ENCODE measurements at regions not wholly inside any gene's neighbourhood (a gene's known extent, or its start where the extent isn't known, plus 50 kb on each side); places are given as distances from the start of the nearest gene placed in this dataset.
"Not testable (repeated sequence)": the region's sequence is repeated elsewhere in the genome, so short reads cannot be mapped to it uniquely, and the experiment has no call there.

DNA sequence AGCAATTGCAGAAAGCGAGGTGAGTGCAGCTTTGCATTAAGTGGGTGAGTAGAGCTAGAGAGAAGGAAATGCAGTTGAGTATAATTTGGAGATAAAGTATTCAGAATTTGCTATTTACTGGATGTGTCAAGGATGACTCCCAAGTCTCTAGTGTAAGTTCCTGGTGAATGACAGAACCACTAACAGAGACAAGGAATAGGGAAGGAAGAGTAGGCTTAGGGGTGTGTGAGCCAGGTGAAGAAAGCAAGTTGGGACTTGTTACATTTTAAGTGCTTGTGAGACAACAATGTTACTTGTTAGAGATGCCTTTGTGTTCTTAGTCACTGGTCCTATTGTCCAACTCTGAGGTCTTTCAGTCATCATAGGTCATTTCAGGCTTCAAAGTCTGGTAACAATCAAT is 70.8 kb downstream of the TBC1D26 start:
- DNase-seq (ENCODE audit: low read depth), result not testable (repeated sequence)

DNA sequence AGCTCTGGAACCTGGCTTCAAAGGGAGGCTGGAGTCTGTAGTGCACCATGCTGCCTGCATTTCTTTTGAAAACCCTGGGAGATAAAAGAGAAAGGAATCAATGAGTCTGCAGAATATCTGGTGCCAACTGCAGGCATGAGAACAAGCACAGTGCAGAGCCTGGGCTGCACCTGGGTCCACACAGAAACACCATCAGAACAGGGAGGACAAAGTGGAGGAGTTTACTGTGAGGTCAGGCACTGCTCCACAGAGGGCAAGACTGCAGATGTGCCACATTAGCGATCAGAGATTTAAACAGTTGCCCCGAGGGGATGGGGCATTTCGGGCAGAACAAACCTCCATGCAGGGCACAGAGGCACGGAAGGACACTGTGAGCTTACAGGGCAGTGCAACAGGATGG is 74.7 kb downstream of the TBC1D26 start:
- DNase-seq (ENCODE audit: low read depth), result not testable (repeated sequence)

DNA sequence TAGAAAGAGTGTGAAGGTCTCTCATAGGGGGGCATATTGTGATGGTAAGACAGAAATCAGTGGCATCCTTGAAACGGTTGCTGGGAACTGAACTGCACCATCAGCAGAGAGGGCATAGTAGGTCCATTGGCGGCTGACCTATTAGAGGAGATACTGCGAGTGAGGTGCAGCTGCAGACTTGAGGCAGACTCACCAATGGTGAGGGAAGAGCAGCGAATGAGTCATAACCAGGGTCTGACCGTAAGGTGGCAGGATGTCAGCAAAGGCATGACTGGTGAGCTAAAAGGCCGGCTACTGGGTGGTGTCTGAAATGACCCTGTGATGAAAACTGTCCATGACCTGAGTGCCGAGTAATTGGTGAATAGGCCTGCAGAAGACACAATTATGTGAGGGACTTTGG is 81.3 kb downstream of the TBC1D26 start:
- DNase-seq (ENCODE audit: low read depth), result not testable (repeated sequence)

DNA sequence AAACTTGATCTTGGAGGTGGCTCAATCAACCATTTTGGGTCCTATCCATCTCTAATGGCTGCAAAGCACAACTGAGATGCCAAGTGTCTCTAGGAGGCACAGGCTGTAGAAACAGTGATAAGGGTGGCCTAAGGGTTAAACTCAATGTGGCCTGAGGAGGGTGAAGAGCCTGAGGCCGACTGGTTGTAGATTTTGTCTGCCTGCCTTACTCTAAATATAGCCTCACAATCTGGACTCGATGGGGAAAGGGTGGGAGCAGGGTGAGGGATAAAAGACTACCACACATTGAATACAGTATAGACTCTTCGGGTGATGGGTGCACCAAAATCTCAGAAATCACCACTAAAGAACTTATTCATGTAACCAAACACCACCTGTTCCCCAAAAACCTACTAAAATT is 81.9 kb downstream of the TBC1D26 start:
- not testable (repeated sequence) for DNase-seq (ENCODE audit: low read depth)

DNA sequence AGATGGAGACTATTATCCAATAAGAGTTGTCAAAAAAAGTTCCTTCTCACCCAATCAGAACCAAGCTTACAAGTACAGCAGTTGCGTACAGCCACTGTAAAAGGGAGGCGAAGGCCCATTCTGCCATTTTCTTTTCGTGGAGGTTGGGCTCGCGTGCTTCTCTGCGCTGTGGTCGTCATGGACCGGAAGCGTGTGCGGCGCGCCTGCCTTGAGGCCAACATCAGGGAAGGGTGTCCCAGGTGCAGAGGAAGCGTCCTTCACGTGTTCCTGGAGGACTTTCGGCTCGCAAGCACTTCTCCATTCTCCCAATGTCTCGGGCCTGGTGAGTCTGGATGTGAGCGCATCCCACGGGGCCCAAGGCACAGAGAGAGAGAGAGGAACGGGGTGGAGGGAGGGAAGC is 85.8 kb downstream of the TBC1D26 start:
- not testable (repeated sequence) for DNase-seq (ENCODE audit: low read depth)

DNA sequence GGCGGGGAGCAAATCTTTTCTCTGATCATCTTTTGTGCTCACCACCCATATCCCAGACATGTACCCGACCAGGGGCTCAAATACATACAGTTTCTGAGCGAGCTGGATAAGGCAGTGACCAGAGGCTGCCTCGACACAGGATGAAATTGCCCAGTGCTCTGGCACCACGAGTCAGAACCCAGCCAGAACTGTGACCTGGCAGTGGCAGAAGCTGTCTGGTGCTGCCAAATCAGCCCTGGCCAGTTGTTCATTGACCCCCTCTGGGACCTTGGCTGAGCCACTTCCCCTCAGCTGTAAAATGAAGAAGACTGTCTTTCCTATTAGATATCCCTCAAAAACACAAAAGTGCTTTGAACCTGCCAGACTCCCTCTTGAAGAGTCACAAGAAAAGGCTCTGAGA is 90.2 kb downstream of the TBC1D26 start:
- not testable (repeated sequence) for DNase-seq (ENCODE audit: low read depth)

DNA sequence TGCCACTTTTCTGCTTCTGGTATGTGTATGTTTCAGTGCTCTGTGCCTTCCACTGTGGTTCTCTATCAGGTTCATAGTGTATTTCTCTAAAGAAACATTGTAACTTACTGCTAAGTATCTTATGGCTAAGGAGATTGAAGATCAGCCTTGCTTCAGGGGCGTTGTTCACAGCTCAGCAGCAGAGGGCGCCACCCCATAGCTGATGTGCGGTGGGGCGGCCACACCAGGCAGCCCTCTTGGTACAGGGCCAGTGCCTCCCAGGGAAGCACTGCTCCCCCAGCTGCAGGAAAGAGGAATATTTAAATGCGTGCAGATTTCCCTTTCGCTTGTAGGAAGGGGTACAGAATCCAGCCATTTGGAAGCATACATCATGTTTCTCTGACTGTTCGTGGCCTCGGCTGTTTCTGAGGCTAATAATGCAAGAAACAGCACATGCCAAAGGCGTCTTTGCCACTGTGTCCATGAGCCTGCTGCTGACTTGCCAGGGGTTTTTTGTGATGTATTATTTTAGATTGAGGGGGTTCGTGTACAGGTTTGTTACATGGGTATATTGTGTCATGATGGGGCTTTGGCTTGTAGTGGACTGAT is 96.7 kb downstream of the TBC1D26 start:
- peak; percentile 67 for DNase-seq (ENCODE audit: low read depth)

DNA sequence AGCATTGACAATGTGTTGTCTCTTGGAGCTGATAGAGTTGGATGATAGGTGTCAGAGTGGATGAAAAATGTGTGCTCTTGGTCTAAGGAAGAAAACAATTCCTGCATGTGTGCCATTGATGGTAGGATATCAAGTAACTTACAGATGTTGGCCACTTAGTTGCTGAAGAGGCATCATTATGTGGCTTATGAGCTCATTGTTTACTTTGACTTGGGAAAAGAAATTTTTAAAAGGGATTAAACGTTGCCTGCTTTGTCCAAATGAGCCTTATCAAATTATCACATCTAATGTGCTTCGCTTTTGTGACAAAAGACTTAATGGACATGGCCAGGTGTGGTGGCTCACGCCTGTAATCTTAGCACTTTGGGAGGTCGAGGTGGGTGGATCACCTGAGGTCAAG is 98.1 kb downstream of the TBC1D26 start:
- not testable (repeated sequence) for DNase-seq (ENCODE audit: low read depth)

DNA sequence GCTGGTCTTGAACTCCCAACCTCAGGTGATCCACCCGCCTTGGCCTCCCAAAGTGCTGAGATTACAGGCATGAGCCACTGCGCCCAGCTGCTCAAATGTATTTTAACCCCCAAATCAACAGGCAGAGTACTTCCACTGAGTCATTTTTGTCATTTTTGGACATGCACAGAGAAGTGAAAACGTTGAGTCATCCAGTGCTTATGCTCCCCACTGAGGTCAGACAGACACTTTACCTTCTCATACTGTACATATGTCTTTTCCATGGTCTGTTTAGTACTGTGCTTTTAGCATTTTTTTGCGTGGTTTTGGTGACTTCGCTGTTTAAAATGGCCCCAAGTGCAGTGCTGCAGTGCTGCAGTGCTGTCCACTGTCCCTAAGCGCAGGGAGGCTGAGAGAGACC is 99.1 kb downstream of the TBC1D26 start:
- DNase-seq (ENCODE audit: low read depth), result peak; percentile 21

DNA sequence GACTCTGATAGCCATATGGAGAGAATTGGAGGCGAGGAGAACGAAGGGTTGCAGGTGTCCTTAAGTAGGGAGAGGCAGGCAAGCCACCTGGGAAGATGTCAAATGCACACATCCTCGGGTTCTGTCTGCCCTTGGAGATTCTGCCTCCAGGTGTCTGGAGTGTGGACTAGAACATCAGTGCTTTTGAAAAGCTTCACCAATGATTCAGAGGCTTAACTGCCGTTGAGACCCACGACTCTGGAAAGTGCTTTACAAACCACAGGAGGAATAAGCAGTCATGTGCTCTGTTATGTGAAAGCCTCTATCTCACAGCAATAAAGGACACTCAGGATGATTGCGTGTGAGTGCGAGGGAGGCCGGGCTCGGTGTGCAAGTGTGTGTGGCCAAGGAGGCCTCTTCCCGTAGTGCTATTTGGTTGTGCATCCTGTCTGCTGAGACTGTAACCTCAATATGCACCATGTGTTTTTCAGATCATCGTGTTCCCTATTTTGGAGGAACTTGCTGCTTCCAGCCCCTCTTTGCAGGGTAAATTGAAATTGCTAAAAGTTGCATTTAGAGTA is 100.9 kb downstream of the TBC1D26 start:
- not testable (repeated sequence) for DNase-seq (ENCODE audit: low read depth)

DNA sequence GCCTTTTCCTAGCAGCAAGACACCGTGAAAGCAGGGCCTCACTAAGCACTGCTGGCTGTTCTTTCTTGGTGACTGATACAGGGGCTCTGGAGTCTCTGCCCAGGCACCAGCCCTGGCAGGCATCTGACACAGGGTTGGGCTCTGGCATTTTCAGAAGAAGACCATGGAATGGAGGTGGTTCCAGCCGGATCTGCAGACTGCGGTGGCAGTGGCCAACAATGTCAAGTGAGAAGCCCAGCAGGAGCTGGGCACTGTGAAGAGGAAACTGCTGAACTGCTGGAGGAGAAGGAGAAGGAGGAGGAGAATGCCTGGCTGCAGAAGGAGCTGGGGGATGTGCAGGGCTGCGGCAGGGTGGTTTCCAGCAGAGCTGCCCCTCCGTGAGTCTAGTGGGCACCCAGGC is 101.8 kb downstream of the TBC1D26 start:
- DNase-seq (ENCODE audit: low read depth), result not testable (repeated sequence)

DNA sequence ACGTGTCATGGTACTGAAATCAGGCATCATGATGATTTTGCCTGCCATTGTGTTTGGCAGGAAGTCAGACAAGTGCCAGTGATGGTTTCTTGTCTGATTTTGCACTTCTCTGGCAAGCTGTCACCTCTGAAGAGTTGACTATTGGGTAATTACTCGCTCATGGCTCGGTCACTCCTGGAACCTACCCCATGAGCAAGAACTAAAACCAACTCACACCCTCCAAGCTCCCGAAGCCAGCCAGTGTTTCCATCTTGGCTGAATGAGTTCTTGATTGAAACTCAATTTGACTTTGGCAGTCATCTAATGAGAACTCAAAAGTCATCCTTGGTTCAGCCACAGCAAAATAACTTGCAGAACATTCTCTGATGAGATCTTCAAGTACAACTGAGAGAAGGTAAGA is 103.4 kb downstream of the TBC1D26 start:
- not testable (repeated sequence) for DNase-seq (ENCODE audit: low read depth)

DNA sequence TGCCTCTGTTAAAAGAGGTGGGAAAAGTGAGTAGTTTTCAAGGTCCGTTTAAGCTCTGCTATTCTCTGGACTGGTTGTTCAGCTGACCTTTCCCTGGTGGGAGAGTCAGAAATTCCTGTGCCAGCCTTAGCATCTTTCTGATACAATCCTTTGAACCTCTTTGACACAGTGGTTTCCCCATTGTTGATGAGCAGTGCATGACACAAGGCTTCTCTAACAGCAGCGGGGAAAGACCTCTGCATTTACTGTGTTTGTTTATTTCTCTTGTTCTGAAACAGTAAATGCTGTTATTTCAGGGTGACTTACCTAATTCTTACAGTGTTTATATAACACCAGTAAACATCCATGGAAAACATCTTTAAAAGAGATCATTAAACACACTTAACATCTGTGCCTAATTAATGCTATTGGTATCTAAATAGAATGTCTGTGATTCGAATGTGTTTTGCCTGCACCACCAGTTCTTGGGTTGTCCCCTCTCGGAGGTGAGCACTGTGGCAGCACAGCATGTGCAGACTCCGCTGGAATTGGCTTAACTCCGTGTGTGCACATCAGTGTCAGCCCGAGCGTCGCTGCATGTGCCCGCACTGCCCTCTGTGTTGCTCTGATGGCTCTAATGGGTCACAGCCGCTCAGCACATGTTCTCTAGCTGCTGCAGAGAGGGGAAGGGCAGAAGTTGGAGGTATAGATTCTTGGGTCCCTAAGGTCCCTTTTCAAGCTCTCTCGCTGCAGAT is 104.3 kb downstream of the TBC1D26 start:
- DNase-seq (ENCODE audit: low read depth), result not testable (repeated sequence)

DNA sequence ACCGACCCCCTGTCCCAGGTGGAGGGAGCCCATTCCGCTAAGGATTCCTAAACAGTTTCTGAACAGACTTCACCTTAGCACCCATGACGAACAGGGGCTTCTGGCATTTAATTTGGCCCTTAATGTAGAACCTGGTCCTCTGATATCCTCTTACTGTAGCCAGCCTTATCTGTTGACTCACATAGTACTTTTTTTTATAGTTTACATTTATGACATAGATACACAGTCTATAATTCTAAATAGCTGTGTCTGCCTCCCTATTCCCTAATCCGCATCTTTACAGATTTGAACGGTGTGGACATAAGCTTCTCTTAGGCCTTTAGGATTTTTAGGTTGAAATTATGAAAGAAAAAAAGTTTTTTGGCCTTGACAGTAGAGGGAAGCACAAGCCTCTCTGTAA is 104.9 kb downstream of the TBC1D26 start:
- not testable (repeated sequence) for DNase-seq (ENCODE audit: low read depth)

DNA sequence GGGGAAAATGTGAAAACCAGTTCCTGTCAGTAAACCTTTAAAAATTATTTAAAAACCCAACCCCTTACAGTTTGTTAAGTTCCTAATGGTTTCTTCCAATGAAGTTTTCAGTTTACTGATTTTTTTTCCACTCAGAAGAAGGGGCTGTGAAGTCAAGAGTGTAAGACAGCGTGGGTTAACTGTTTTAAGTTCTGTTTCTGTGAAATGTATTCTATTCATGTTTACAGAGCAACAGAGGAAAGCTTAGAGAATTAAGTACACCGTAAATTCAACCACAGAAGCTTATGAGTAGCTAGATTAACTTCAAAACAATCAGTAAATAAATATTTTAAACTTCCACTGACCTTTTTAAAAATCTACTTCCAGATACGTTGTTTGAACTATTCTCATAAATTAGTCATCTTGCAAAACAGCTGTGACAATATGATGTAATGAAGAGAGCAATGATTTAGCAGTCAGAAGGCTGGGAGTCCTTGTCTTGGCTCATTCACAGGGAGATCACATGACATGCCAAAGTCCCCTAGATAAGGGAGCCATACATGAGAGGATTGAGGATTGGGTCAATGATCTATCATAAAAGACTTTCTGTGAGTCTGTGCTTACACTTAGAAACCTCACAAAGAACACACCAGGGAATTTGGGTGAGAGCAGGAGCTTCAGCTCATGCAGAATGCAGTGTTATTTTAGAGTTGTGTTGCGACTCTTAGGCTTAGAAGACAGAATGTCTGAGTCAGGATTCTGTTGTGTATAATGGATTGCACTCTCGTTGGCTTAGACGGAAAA is 97.3 kb upstream of the ADORA2B start:
- not testable (repeated sequence) for DNase-seq (ENCODE audit: low read depth)

DNA sequence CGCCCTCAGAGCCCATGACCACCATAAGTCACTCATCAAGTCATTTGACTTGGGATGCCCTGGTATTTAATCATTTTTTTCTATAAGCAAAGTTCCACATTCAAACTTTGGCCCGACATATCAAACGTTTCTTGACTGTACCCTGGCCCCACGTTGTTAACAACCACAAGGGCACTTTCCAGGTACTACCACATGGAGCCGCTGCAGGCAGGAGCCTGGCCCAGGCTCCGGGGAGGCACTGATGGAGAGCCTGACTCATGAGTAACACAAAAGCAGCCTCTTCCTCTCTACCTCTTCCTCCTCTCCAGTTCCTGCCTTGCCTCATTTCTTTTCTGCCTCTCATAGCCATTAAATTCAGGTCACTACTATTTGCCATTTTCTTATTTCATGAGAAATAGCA is 95.9 kb upstream of the ADORA2B start:
- DNase-seq (ENCODE audit: low read depth), result peak; percentile 57

DNA sequence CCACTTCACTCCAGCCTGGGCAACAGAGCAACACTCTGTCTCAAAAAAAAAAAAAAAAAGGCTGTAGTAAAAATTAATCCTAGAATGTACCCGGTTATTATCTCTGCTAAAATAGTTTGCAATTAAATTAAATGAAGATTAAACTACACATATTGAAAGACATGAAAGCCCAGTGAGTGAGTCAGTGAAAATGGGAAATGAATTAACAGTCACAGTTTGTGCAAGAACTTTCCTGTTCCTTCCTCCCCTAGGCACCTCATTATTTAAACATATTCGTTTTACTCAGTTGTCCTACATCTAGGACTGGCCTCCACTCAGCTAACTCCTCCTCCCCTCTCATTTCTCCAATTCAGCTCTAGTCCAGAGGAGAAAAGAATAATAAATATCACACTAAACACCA is 94.9 kb upstream of the ADORA2B start:
- not testable (repeated sequence) for DNase-seq (ENCODE audit: low read depth)

DNA sequence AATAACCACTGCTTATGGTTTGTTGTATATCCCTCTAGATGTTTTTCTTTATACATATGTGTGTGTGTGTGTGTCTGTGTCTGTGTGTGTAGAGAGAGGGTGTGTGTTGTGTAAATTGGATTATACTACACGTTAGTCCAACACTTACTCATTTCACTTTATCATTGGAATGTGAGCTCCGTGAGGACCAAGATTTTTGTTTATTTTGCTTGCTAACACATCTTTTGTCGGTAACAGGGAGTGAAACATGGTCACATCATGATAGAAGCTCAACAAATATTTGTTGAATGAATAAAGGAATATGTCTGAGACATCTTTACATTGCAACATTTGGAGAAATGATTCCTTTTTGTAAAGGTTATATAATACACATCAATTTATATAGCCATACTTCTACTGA is 94.2 kb upstream of the ADORA2B start:
- not testable (repeated sequence) for DNase-seq (ENCODE audit: low read depth)

DNA sequence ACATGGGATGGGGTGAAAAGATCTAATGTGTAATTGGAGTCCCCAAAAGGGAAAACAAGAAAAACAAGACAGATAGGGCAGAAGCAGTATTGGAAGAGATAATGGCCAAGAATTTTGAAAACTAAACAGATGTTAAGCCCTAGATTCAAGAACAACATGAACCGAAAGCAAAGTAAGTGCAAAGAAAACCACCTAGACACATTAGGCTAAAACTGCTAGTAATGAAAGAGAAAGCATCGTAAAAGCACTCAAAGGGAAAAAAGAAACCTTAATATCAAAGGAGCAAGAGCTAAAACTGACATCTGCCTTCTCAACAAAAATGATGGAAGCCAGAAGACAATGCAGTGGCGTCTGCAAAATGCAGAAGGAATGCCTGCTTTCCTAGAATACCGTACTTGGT is 92.1 kb upstream of the ADORA2B start:
- not testable (repeated sequence) for DNase-seq (ENCODE audit: low read depth)

DNA sequence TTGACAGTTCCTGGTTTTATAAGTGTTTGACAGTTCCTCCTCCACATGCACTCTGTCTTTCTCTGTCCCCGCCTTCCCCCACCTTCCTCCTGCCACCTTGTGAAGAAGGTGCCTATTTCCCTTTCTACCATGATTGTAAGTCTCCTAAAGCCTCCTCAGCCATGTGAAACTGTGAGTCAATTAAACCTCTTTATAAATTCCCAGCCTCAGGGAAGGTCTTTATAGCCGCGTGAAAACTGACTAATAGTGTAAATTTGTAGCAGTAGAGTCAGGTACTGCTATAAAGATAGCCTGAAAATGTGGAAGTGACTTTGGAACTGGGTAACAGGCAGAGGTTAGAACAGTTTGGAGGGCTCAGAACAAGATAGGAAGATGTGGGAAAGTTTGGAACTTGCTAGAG is 88.7 kb upstream of the ADORA2B start:
- DNase-seq (ENCODE audit: low read depth), result not testable (repeated sequence)

DNA sequence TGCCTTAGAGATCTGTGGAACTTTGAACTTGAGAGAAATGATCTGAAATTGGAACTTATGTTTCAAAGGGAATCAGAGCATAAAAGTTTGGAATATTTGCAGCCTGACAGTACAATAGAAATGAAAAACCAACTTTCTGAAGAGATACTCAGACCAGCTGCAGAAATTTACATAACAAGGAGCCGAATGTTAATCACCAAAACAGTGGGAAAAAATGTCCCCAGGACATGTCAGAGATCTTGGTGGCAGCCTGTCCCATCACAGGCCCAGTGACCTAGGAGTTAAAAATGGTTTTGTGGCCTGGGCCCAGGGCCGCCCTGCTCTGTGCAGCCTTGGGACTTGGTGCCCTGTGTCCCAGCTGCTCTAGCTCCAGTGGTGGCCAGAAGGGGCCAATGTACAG is 88.2 kb upstream of the ADORA2B start:
- not testable (repeated sequence) for DNase-seq (ENCODE audit: low read depth)

DNA sequence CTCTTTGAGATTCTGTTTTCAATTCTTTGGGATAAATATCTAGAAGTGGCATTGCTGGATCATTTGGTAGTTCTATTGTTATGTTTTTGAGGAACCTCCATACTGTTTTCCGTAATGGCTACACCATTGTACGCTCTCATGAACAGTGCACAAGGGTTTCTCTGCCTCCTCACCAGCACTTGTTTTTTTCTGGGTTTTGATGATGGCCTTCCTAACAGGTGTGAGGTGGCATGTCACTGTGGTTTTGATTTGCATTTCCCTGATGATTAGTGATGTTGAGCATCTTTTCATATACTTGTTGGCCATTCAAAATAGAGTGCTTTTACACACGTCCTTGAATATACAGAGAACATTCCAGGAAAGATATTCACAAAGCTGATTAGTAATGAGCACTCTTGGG is 86.8 kb upstream of the ADORA2B start:
- not testable (repeated sequence) for DNase-seq (ENCODE audit: low read depth)

DNA sequence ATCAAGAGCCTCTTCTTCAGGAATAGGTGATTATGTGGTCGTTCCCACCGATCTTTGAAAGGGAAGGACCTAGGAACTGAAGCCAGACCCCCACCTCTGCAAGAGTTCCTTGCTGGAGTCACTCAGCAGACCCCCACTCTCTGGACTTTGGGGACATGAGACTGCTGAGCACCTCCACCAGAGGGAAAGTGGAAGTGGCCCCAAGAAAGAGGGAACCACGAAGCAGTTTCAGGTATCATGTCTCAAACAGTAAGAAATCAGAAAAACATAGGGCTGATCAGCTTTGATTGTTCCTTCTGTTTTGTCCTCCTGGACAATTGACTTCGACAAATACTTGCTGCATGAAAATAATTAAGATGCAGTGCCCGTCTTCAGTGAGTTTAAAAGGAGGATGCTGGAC is 84.2 kb upstream of the ADORA2B start:
- not testable (repeated sequence) for DNase-seq (ENCODE audit: low read depth)
